ENCODE measurements at regions not wholly inside any gene's neighbourhood (a gene's known extent, or its start where the extent isn't known, plus 50 kb on each side); places are given as distances from the start of the nearest gene placed in this dataset.
A peak's percentile ranks its signal among the peaks of the same experiment; 100 is the strongest.
"Not testable (repeated sequence)": the region's sequence is repeated elsewhere in the genome, so short reads cannot be mapped to it uniquely, and the experiment has no call there.

- H3K27me3 ChIP-seq (ENCODE audit: low read depth); intact Hi-C loops (cut with DNase I); H3K36me3 ChIP-seq; H3K9me3 ChIP-seq; H3K4me3 ChIP-seq; ATAC-seq; H3K4me1 ChIP-seq; H3K27ac ChIP-seq: not testable (repeated sequence)
- peak; percentile 80 for DNase-seq
Measured at GRCh38 chr4:131750469-131750868, 1398.6 kb upstream of the PCDH10 start.

GRCh38 chr4:131762234-131762633 is 1386.9 kb upstream of the PCDH10 start:
- H3K27me3 ChIP-seq (ENCODE audit: low read depth); intact Hi-C loops (cut with DNase I); ATAC-seq; H3K27ac ChIP-seq; H3K4me3 ChIP-seq; H3K9me3 ChIP-seq; H3K36me3 ChIP-seq; H3K4me1 ChIP-seq; DNase-seq: not testable (repeated sequence)

- TF ChIP-seq CTCF (IDR thresholded peaks at IDR 0.05), result no peak
- DNase-seq (no peak), ATAC-seq (no peak)
- Histone ChIP-seq H3K27ac (no peak overlapping the region), H3K4me1 (no peaks in the 10 kb centered on the region), H3K36me3 (no peaks in the 10 kb centered on the region), H3K4me3 (no peak overlapping the region), H3K9me3 (no peaks in the 10 kb centered on the region), H3K27me3 (ENCODE audit: low read depth) (no peaks in the 10 kb centered on the region)
- intact Hi-C loops (cut with DNase I), result no loop called here
Measured at GRCh38 chr4:131764730-131765129, 1384.4 kb upstream of the PCDH10 start.

GRCh38 chr4:131774382-131774781 is 1374.7 kb upstream of the PCDH10 start:
- intact Hi-C loops (cut with DNase I); H3K9me3 ChIP-seq: not testable (repeated sequence)

GRCh38 chr4:131810565-131810964 is 1338.5 kb upstream of the PCDH10 start:
- H3K4me3 ChIP-seq; ATAC-seq; DNase-seq; H3K9me3 ChIP-seq; H3K36me3 ChIP-seq; H3K27me3 ChIP-seq (ENCODE audit: low read depth); intact Hi-C loops (cut with DNase I); H3K27ac ChIP-seq; H3K4me1 ChIP-seq: not testable (repeated sequence)

More at GRCh38 chr4:131774382-131774781, 1374.7 kb upstream of the PCDH10 start:
- ATAC-seq; H3K27me3 ChIP-seq (ENCODE audit: low read depth); H3K27ac ChIP-seq; H3K4me1 ChIP-seq; H3K4me3 ChIP-seq; H3K36me3 ChIP-seq; DNase-seq: not testable (repeated sequence)

Measured in lower lobe of right lung (tissue), 2 donors.